ENCODE measurements at regions not wholly inside any gene's neighbourhood (a gene's known extent, or its start where the extent isn't known, plus 50 kb on each side); places are given as distances from the start of the nearest gene placed in this dataset.

DNA sequence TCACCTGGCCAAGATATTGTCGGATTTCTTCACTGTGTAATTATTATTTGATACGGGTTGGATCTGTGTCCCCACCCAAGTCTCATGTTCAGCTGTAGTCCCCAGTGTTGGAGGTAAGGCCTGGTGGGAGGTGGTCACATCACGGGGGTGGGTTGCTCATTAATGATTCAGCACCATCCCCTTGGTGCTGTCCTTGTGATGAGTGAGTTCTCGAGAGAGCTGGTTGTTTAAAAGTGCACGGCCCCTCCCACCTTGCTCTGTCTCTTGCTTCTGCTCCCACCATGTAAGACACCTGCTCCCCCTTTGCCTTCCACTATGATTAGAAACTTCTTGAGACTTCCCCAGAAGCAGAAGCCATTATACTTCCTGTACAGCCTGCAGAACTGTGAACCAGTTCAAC is 173.9 kb upstream of the PMEPA1 start:
- TF ChIP-seq EP300 (IDR thresholded peaks at IDR 0.05) (no peak), POLR2A (IDR thresholded peaks at IDR 0.05) (no peak)
- TF ChIP-seq, protein P1, sequence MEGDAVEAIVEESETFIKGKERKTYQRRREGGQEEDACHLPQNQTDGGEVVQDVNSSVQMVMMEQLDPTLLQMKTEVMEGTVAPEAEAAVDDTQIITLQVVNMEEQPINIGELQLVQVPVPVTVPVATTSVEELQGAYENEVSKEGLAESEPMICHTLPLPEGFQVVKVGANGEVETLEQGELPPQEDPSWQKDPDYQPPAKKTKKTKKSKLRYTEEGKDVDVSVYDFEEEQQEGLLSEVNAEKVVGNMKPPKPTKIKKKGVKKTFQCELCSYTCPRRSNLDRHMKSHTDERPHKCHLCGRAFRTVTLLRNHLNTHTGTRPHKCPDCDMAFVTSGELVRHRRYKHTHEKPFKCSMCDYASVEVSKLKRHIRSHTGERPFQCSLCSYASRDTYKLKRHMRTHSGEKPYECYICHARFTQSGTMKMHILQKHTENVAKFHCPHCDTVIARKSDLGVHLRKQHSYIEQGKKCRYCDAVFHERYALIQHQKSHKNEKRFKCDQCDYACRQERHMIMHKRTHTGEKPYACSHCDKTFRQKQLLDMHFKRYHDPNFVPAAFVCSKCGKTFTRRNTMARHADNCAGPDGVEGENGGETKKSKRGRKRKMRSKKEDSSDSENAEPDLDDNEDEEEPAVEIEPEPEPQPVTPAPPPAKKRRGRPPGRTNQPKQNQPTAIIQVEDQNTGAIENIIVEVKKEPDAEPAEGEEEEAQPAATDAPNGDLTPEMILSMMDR (IDR thresholded peaks at IDR 0.05) = no peak
